Endothelial cell of umbilical vein (primary cell): ENCODE measurements at regions not wholly inside any gene's neighbourhood (a gene's known extent, or its start where the extent isn't known, plus 50 kb on each side); places are given as distances from the start of the nearest gene placed in this dataset.

Source experiments
- BruUV-seq: library from RNA; stranded (reverse); fragments of 400-500 nt; replicated peaks from 2 replicates; lab custom pipeline; 2021; lab: Mats Ljungman, UMichigan
- CTCF ChIA-PET: fragments of 300-600, 350-600 bp; sonication (Branson Sonifier 250); formaldehyde crosslinking; loops from one replicate; lab custom pipeline; 2021; ENCODE audit warnings: antibody characterized with exemption, inconsistent platforms; lab: Charles Lee
- POLR2A ChIA-PET: fragments of 300-600, 350-600 bp; sonication (Branson Sonifier 250); formaldehyde crosslinking; loops from one replicate; lab custom pipeline; 2021; ENCODE audit warnings: antibody characterized with exemption, inconsistent platforms; lab: Charles Lee
- DNase-seq: peaks from one replicate; pipeline ENCODE4 v3.0.0-alpha.2; 2011; ENCODE audit warnings: low read depth, low spot score
- FAIRE-seq: peaks from 2 replicates; lab custom pipeline; 2011; peaks lifted over from hg19 to GRCh38; lab: Jason Lieb, UNC
- H2AFZ ChIP-seq: 2 replicates; pipeline ENCODE4 v1.6.0; 2012; ENCODE audit warnings: low read depth, low read length, control low read depth, inconsistent platforms
- H3K27ac ChIP-seq: 2 replicates; pipeline ENCODE4 v1.5.1; 2011; ENCODE audit warnings: low read depth, mild to moderate bottlenecking, control low read depth, low read length, moderate library complexity; ENCODE audit not compliant: insufficient read depth
- H3K27me3 ChIP-seq, 2 experiments: 2 replicates each; pipeline versions ENCODE4 v1.6.0 to v1.6.1; 2011; ENCODE audit warnings: low read length in 2 of 2, mixed read lengths in 1 of 2; ENCODE audit not compliant: control insufficient read depth in 2 of 2, insufficient read depth in 2 of 2
- H3K36me3 ChIP-seq, 2 experiments: 2 replicates in 1 of 2; 3 replicates in 1 of 2; pipeline ENCODE4 v1.5.1; 2011; ENCODE audit warnings: low read length in 2 of 2, mild to moderate bottlenecking in 1 of 2, moderate library complexity in 1 of 2; ENCODE audit not compliant: control insufficient read depth in 2 of 2, insufficient read depth in 2 of 2; ENCODE audit errors: extremely low read depth in 1 of 2
- H3K4me1 ChIP-seq: 3 replicates; pipeline ENCODE4 v1.5.1; 2011; ENCODE audit warnings: mild to moderate bottlenecking, low read length; ENCODE audit not compliant: control insufficient read depth, insufficient read depth; ENCODE audit errors: extremely low read depth
- H3K4me2 ChIP-seq: 2 replicates; pipeline ENCODE4 v1.6.1; 2011; ENCODE audit warnings: low read length, control low read depth, mixed read lengths; ENCODE audit not compliant: insufficient read depth
- H3K4me3 ChIP-seq, 3 experiments: fragments of 200-600 bp in 1 of 3; sonication (generic), shearing (Covaris generic) in 1 of 3; replicated peaks in 1 of 3; 2 replicates each; pipeline ENCODE4 v1.5.1; 2011 to 2016; ENCODE audit warnings: control low read depth in 3 of 3, low read length in 3 of 3, mild to moderate bottlenecking in 2 of 3, inconsistent platforms in 1 of 3, low read depth in 1 of 3, moderate library complexity in 1 of 3; ENCODE audit not compliant: insufficient read depth in 1 of 3
- H3K79me2 ChIP-seq: 2 replicates; pipeline ENCODE4 v1.6.0; 2012; ENCODE audit warnings: low read length, inconsistent platforms; ENCODE audit not compliant: control insufficient read depth, insufficient read depth
- H3K9ac ChIP-seq: replicated peaks from 2 replicates; pipeline ENCODE3; 2011; ENCODE audit warnings: low read length, control low read depth; ENCODE audit not compliant: insufficient read depth; ENCODE audit errors: extremely low read depth
- H3K9me1 ChIP-seq: replicated peaks from 3 replicates; pipeline ENCODE4 v1.6.0; 2011; ENCODE audit warnings: mild to moderate bottlenecking, low read length; ENCODE audit not compliant: control insufficient read depth, insufficient read depth; ENCODE audit errors: extremely low read depth
- H3K9me3 ChIP-seq: replicated peaks from 2 replicates; pipeline ENCODE4 v1.5.1; 2012; ENCODE audit warnings: low read length, inconsistent platforms; ENCODE audit not compliant: control insufficient read depth, insufficient read depth
- H4K20me1 ChIP-seq: replicated peaks from 2 replicates; pipeline ENCODE3; 2011; ENCODE audit warnings: mild to moderate bottlenecking, low read length; ENCODE audit not compliant: control insufficient read depth, insufficient read depth; ENCODE audit errors: extremely low read depth
- EZH2 ChIP-seq: IDR thresholded peaks from 2 replicates; pipeline ENCODE4 v1.6.1; 2012; ENCODE audit warnings: borderline replicate concordance, low read depth, mild to moderate bottlenecking, moderate library complexity, low read length, inconsistent platforms; ENCODE audit not compliant: severe bottlenecking
- FOS ChIP-seq: IDR thresholded peaks from 2 replicates; pipeline ENCODE4 v1.6.1; 2011; ENCODE audit warnings: mild to moderate bottlenecking, low read length, moderate library complexity, borderline replicate concordance; ENCODE audit not compliant: insufficient read depth
- GATA2 ChIP-seq: IDR thresholded peaks from 2 replicates; pipeline ENCODE4 v1.7.0; 2011; ENCODE audit warnings: low read depth, mild to moderate bottlenecking, moderate library complexity, mixed read lengths, low read length; ENCODE audit not compliant: insufficient read length, insufficient read depth
- JUN ChIP-seq: IDR thresholded peaks from 2 replicates; pipeline ENCODE4 v1.6.1; 2011; ENCODE audit warnings: borderline replicate concordance, low read depth; ENCODE audit not compliant: insufficient read length, insufficient read depth
- MYC ChIP-seq: IDR thresholded peaks from one replicate; pipeline ENCODE4 v1.6.1; 2011; ENCODE audit warnings: mild to moderate bottlenecking, low read depth, low read length
- POLR2A ChIP-seq: IDR thresholded peaks from 2 replicates; pipeline ENCODE4 v1.6.1; 2012; ENCODE audit warnings: low read depth, mild to moderate bottlenecking, control low read depth, low read length
- POLR2AphosphoS5 ChIP-seq: IDR thresholded peaks from 2 replicates; pipeline ENCODE4 v1.6.1; 2012; ENCODE audit warnings: low read depth, mild to moderate bottlenecking, control low read depth, low read length, moderate library complexity; ENCODE audit not compliant: insufficient read depth
- dilution Hi-C: fragments of 300-500 bp; cut with MboI; formaldehyde crosslinking; loops from one replicate; pipeline ENCODE4 v1.15.0; 2019; ENCODE audit warnings: low sequenced_read_pairs; ENCODE audit not compliant: extremely low pct_ligation_motif_present
- intact Hi-C: fragments of 100-400 bp; cut with micrococcal nuclease; formaldehyde crosslinking; loops from one replicate; pipeline ENCODE4 v1.10.0; 2022
- TF ChIP-seq, protein P1 (sequence below), 2 donors: IDR thresholded peaks; 1 replicate in 1 of 2; 2 replicates in 1 of 2; pipeline ENCODE4 v1.5.1; 2011; ENCODE audit warnings: low read length in 2 of 2, mild to moderate bottlenecking in 2 of 2, moderate library complexity in 2 of 2, control low read depth in 1 of 2, inconsistent platforms in 1 of 2, low read depth in 1 of 2; ENCODE audit not compliant: insufficient read depth in 1 of 2; ENCODE audit errors: extremely low read depth in 1 of 2
- TF ChIP-seq, protein P2 (sequence below): IDR thresholded peaks from 2 replicates; pipeline ENCODE4 v1.6.1; 2011; ENCODE audit not compliant: insufficient read depth, insufficient read length

DNA sequence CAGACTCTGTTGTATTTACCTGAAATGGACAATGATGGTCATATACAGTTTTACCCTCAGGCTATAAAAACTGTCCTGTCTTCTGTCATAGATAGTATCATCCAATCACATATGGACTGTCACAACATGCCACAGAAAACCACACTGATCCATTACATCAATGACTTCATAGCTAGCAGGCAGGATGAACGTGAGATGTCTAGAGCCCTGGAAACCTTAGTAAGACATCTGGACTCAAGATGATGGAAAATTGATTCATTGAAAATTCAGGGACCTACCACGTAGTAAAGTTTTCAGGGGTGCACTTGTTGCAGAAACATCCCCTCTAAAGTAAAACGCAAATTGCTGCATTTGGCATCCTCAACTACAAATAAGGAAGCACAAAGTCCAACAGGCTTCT lies 284.4 kb upstream of the RGMB start:
- no TSS peak for BruUV-seq
- H3K4me3 ChIP-seq, result no peak overlapping the region
- no peaks in the 10 kb centered on the region for H3K79me2 ChIP-seq
- no peaks in the 10 kb centered on the region for H3K36me3 ChIP-seq
- dilution Hi-C loops, result no loop called here
- ChIA-PET POLR2A (no interaction called here), CTCF (interaction anchor here (1.5 kb wide), 1 partner anchor 10 kb away, joined by 7 read pairs; no protein-coding TSS in a partner anchor)
- no peaks in the 10 kb centered on the region for H3K9me1 ChIP-seq
- no peak for DNase-seq
- intact Hi-C loops, result no loop called here
- no peak overlapping the region for H3K9ac ChIP-seq
- no peaks in the 10 kb centered on the region for H3K9me3 ChIP-seq
- H4K20me1 ChIP-seq, result no peaks in the 10 kb centered on the region
- no peak overlapping the region for H2AFZ ChIP-seq
- H3K4me1 ChIP-seq, result peaks cover 7% of the 10 kb centered on the region
- H3K4me2 ChIP-seq, result no peak overlapping the region
- FAIRE-seq, result no peak
- no peaks in the 10 kb centered on the region for H3K27me3 ChIP-seq
- TF ChIP-seq, protein P1, sequence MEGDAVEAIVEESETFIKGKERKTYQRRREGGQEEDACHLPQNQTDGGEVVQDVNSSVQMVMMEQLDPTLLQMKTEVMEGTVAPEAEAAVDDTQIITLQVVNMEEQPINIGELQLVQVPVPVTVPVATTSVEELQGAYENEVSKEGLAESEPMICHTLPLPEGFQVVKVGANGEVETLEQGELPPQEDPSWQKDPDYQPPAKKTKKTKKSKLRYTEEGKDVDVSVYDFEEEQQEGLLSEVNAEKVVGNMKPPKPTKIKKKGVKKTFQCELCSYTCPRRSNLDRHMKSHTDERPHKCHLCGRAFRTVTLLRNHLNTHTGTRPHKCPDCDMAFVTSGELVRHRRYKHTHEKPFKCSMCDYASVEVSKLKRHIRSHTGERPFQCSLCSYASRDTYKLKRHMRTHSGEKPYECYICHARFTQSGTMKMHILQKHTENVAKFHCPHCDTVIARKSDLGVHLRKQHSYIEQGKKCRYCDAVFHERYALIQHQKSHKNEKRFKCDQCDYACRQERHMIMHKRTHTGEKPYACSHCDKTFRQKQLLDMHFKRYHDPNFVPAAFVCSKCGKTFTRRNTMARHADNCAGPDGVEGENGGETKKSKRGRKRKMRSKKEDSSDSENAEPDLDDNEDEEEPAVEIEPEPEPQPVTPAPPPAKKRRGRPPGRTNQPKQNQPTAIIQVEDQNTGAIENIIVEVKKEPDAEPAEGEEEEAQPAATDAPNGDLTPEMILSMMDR (IDR thresholded peaks at IDR 0.05; ENCODE audit: extremely low read depth in 1 of 2, insufficient read depth in 1 of 2, low read depth in 1 of 2, low read length in 2 of 2), result no peak
- TF ChIP-seq GATA2 (no peak), EZH2 (no peak), POLR2AphosphoS5 (no peak), FOS (no peak), POLR2A (no peak), MYC (no peak), JUN (no peak)
- TF ChIP-seq, protein P2, sequence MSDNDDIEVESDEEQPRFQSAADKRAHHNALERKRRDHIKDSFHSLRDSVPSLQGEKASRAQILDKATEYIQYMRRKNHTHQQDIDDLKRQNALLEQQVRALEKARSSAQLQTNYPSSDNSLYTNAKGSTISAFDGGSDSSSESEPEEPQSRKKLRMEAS, result no peak
- no peak overlapping the region for H3K27ac ChIP-seq
